Fibroblast of the conjunctiva (primary cell): ENCODE measurements at regions not wholly inside any gene's neighbourhood (a gene's known extent, or its start where the extent isn't known, plus 50 kb on each side); places are given as distances from the start of the nearest gene placed in this dataset.
"Not testable (repeated sequence)": the region's sequence is repeated elsewhere in the genome, so short reads cannot be mapped to it uniquely, and the experiment has no call there.

Experiments
- DNase-seq: peaks from one replicate; pipeline ENCODE4 v3.0.0-alpha.2; 2010; ENCODE audit warnings: low read depth

DNA sequence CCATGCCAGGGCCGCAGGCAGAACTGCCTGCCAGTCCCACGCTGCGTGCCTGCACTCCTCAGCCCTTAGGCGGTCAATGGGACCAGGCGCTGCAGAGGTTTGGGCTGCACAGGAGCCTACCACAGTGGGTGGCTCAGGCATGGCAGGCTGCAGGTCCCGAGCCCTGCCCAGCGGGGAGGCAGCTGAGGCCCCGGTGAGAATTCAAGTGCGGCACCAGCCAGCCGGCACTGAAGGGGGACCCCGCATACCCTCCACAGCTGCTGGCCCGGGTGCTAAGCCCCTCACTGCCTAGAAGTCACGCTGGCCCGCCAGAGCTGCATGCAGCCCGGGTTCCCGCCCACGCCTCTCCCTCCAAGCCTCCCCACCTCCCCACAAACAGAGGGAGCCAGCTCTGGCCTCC is 302.5 kb upstream of the UGT8 start:
- DNase-seq: no peak

DNA sequence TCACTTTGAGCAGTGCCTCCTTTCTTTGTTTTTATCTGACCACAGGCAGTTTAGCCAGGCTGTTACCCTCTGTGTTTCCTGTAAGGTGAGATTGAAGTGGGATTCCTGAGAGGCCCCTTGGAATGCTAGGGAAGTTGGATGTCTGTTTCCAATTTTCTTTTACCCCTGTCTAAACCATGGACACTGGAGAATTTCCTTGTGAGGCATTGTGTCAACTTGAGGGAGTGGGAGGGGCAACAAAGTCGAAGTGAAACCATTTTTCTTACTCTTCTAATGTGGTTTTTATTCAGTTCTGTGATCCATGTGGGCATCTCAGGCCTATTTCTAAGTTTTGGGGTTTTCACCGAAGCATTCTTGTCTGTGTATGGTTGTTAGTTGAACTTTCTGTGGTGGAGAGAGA is 296.1 kb upstream of the UGT8 start:
- no peak for DNase-seq

DNA sequence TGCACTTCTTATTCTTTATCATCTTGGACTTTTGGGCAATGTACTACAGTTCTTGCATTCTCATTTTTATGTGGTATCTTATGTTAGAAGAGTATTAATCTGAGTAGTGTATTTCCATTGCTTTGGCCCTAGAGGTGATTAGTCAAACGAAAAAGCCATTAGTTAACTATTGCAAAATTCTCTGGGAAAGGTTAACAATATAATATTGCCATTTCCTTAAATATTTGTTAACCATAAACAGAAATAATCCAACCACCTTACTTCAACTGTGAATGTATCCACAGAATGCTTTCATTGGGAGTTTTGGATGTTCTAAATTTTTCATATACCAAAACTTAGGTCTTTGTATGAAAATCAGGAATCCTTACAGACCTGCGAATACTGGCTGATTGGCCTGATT is 294.6 kb upstream of the UGT8 start:
- DNase-seq: no peak

GRCh38 chr4:114304567-114304966 is 294.0 kb upstream of the UGT8 start:
- DNase-seq: no peak

DNA sequence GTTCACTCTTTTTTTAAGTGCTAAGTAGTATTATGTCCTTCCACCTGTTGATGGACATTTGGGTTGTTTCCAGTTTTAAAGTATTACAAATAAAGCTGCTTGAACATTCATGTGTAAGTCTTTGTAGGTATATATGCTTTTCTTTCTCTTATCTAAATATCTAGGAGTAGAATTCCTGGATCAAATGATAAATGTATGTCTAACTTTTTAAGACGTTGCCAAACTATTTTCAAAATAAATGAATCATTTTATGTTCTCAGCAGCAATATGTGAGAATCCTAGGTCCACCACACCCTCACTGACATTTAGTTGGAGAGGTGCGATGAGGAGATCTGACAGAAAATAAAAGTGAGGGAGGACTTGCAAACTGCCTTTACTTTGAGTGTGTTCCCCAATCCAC is 291.7 kb upstream of the UGT8 start:
- DNase-seq: no peak

GRCh38 chr4:114310296-114310925 is 288.2 kb upstream of the UGT8 start:
- DNase-seq: no peak

DNA sequence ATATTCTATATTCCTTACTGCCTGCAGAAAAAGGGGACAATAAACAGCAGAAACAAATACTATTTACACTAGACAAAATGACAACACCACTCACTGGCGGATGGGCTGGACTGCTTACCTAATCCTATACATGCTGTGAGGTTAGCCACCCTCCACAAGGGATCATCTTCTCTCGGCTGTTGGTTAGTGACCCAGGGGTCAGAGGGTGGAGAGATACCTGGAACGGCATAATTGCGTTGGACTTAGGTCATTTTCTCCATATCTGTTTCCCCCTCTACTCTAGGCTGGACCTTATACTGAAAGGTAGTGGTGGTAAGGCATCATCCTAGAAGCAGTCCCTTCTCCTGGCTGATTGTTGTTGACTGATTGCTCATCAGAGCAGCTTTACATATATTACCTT is 286.8 kb upstream of the UGT8 start:
- no peak for DNase-seq

DNA sequence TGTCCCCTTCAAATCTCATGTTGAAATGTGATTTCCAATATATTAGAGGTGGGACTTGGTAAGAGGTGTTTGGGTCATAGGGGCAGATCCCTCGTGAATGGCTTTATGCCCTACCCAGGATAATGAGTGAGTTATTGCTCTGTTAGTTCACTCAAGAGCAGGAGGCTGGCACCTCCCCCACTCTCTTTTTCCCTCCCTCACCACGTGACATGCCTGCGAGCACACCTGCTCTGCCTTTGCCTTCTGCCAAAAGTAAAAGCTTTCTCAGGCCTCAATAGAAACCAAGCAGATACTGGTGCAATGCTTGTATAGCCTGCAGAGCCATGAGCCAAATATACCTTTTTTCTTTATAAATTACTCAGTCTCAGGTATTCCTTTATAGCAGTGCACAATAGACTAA is 286.3 kb upstream of the UGT8 start:
- no peak for DNase-seq

DNA sequence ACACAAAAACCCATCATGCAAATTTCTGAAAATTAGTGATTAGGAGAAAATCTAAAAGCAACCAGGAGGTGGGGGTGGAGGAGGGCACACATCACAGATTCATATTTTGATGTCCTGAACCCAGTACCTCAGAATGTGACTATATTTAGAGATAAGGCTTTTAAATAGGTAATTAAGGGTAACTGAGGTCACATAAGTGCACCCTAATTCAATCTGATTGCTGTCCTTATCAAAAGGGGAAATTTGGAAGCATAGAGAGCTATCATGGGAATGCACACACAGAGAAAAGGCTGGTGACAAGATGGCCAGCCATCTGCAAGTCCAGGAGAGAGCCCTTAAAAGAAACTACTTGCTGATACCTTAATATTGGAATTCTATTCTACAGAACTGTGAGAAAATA is 281.8 kb upstream of the UGT8 start:
- DNase-seq: no peak

GRCh38 chr4:114317564-114317963 is 281.0 kb upstream of the UGT8 start:
- DNase-seq: no peak

GRCh38 chr4:114318309-114318708 is 280.3 kb upstream of the UGT8 start:
- no peak for DNase-seq

DNA sequence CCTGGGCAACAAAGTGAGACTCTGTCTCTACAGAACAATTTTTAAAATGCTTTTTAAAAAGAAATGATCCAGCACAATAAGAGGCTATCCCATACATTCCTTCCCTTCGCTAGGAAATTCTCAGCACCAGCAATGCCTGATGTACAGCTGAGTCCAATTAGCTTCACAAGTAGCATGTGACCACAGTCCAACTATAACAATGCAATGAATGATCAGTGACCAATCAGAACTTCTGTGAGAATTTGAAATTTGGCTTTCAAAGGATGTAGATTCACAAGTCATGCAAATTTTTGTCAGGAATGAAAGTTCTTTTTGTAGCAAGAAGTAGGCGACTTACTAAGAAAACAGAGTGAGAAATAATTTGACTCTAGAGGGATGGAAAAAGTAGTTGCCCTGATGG is 278.5 kb upstream of the UGT8 start:
- no peak for DNase-seq

- DNase-seq: no peak
Observed at GRCh38 chr4:114321366-114321765, 277.2 kb upstream of the UGT8 start.

DNA sequence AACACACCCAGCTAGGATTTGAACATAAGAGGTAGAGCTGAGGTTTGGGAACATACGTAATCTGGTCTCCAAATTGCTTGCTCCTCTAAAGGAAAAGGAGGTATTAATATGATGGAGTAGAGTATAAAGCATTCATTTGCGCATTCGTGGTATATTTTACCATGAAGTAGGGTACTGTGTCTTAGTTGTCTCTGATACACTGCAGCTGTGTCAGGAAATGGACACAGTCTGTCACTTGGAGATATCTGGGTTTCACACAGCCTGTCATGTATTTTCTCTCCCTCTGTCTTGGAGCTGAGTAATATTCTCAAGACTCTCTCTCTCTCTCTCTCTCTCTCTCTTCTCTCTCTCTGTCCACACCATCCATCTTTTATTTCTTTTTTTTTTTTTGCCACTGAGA is 274.8 kb upstream of the UGT8 start:
- no peak for DNase-seq

DNA sequence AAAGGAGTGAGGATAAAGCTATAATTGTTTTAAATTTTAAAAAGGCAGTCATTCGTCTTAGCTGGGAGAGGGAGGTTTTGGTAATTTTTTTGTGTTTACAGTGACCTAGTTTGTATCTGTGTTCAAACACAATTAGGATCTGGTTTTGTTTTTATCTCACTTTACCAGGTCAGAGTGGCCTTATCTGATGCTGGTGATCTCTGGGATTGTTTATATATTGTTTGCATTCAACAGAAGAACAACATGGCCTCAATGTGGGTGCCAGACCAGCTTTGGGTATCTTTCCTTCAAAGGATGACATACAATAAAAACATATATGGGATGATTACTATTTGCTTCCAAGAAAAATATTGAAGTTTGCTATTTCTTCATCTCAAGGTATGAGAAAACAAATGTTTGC is 272.2 kb upstream of the UGT8 start:
- DNase-seq: no peak

- DNase-seq: no peak
Observed at GRCh38 chr4:114332119-114332518, 266.5 kb upstream of the UGT8 start.

- DNase-seq: not testable (repeated sequence)
Observed at GRCh38 chr4:114334363-114334762, 264.2 kb upstream of the UGT8 start.

DNA sequence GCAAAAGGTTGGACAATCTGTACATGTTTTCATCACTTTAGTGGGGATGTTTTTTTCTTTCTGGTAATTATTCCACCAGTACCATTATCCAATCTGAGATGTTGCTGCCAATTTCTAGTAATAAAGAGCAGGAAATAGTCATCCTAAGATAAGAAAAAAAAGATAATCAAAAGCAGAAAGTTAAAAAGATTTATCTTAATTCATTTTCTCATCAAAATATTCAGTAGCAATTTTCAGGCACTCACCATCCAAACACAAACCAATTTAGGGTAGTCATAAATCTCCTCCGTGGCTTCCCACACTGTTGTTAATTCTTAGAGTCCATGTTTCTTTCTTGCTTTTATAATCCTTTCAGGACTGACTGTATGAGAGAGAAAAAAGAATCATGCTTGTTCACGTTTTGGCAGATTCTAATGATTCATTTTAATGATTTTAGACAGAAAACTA is 263.7 kb upstream of the UGT8 start:
- DNase-seq: no peak

GRCh38 chr4:114335339-114335738 is 263.3 kb upstream of the UGT8 start:
- no peak for DNase-seq

DNA sequence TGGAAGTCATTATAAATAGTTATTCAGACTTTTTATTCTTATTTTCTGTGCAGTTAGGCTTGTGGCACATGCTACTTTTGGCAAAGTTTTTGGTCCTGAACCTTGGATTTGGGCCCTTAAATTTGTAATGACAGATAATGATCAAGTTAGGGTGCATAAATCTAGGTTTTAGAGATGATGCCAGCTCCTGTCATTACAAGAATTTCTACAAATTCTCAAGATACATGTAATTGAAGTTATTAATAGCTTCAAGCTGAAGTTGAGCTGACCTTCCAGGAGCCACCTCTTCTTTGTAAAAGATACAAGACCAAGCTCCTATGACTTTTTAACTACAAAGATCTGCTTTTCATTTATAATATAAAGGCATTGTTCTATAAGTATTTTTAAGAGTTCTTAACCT is 255.6 kb upstream of the UGT8 start:
- DNase-seq: no peak

- peak; percentile 9 for DNase-seq
Observed at GRCh38 chr4:114349543-114350175, 248.9 kb upstream of the UGT8 start.

GRCh38 chr4:114358901-114359300 is 239.7 kb upstream of the UGT8 start:
- no peak for DNase-seq

DNA sequence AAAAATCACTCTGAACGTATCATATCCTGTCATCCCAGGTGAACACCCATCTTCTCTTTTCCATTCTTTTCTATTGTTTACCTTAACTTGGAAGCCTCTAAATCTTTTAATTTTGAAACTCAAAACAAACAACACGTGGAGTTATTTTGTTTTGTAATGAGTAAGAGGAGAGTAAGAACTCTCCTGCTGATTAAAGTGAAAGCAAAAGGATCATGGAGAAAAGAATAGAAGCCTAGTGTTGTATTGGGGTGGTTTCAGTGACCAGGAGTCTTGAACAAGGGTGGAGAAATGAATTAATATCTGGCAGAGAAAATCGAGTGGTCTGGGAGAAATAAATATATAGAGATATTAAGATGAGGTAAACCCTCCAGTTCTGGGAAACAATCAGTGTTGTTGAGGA is 237.4 kb upstream of the UGT8 start:
- DNase-seq: no peak

- no peak for DNase-seq
Observed at GRCh38 chr4:114364857-114365256, 233.8 kb upstream of the UGT8 start.
